Lower lobe of right lung (tissue), 2 donors: ENCODE measurements at regions not wholly inside any gene's neighbourhood (a gene's known extent, or its start where the extent isn't known, plus 50 kb on each side); places are given as distances from the start of the nearest gene placed in this dataset.
"Not testable (repeated sequence)": the region's sequence is repeated elsewhere in the genome, so short reads cannot be mapped to it uniquely, and the experiment has no call there.

Source experiments
- ATAC-seq, 2 donors: fragments of 200-7000 bp; cut with Tn5 transposase; one replicate each; pipeline ENCODE4 v1.9.1; 2020 to 2022; ENCODE audit warnings: mild to moderate bottlenecking in 2 of 2, moderate library complexity in 2 of 2
- DNase-seq: peaks from one replicate; pipeline ENCODE4 v3.0.0-alpha.2; 2020
- H3K27ac ChIP-seq: fragments of 200-600 bp; one replicate; pipeline ENCODE4 v1.8.0; 2022
- H3K27me3 ChIP-seq: fragments of 200-600 bp; one replicate; pipeline ENCODE4 v1.8.0; 2022; ENCODE audit warnings: low read depth
- H3K36me3 ChIP-seq: fragments of 200-600 bp; one replicate; pipeline ENCODE4 v1.8.0; 2022; ENCODE audit warnings: mild to moderate bottlenecking
- H3K4me1 ChIP-seq: fragments of 200-600 bp; one replicate; pipeline ENCODE4 v1.8.0; 2022
- H3K4me3 ChIP-seq: fragments of 200-600 bp; one replicate; pipeline ENCODE4 v1.8.0; 2022; ENCODE audit warnings: mild to moderate bottlenecking
- H3K9me3 ChIP-seq: fragments of 200-600 bp; one replicate; pipeline ENCODE4 v1.8.0; 2022
- intact Hi-C: fragments of 100-400 bp; cut with DNase I; formaldehyde crosslinking; loops from one replicate; pipeline ENCODE4 v1.11.0; 2022
- TF ChIP-seq, protein P1 (sequence below): fragments of 200-600 bp; IDR thresholded peaks from one replicate; pipeline ENCODE4 v1.8.0; 2022; ENCODE audit warnings: antibody characterized with exemption, mild to moderate bottlenecking
- donor health status: DM: no; HTN: yes; CAD: no; lungs with severe emphysema.

DNA sequence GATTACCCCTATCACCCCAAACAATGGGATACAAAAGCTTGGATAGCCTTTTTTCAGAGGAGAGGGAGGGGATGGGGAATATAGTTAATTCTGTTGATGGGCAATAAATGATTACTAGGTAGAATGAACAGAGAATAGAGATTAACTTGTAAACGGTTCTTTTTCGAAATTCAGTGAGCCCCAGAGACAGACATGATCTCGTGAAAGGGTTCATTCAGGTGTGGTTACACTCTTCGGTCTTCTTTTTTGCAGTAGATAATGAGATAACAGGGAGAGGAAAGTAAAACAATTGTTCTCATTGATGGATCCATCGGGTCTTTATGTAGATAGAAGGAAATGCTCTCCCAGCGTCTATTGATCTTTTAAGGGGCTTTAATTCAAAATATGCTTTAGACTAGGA, 69.3 kb upstream of the RASSF8 start:
- ATAC-seq, result no peak
- Histone ChIP-seq H3K9me3 (no peaks in the 10 kb centered on the region), H3K36me3 (no peaks in the 10 kb centered on the region), H3K27me3 (no peaks in the 10 kb centered on the region), H3K4me3 (no peak overlapping the region), H3K27ac (no peak overlapping the region), H3K4me1 (no peaks in the 10 kb centered on the region)
- DNase-seq, result no peak
- TF ChIP-seq, protein P1, sequence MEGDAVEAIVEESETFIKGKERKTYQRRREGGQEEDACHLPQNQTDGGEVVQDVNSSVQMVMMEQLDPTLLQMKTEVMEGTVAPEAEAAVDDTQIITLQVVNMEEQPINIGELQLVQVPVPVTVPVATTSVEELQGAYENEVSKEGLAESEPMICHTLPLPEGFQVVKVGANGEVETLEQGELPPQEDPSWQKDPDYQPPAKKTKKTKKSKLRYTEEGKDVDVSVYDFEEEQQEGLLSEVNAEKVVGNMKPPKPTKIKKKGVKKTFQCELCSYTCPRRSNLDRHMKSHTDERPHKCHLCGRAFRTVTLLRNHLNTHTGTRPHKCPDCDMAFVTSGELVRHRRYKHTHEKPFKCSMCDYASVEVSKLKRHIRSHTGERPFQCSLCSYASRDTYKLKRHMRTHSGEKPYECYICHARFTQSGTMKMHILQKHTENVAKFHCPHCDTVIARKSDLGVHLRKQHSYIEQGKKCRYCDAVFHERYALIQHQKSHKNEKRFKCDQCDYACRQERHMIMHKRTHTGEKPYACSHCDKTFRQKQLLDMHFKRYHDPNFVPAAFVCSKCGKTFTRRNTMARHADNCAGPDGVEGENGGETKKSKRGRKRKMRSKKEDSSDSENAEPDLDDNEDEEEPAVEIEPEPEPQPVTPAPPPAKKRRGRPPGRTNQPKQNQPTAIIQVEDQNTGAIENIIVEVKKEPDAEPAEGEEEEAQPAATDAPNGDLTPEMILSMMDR, result no peak
- intact Hi-C loops, result no loop called here

DNA sequence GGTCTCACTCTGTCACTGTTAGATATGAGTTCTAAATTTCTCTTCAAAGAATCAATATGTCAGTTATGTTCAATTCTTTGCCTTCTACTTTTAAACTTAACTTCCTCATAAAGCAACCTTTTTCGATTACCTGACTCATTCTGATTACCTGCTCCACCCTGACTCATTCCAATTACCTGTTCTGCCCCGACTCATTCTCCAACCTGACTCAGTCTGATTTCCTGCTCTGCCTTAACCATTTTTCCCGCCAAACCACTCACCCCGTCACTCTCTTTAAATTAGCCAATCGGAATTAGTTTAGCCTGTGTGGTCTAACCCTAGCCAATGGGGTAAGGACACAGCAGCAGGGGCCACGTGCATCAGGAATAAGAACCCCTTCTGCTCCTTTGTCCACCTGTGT, 67.4 kb upstream of the RASSF8 start:
- H3K36me3 ChIP-seq, DNase-seq, intact Hi-C loops, H3K27me3 ChIP-seq, H3K4me3 ChIP-seq, ATAC-seq, H3K9me3 ChIP-seq, H3K4me1 ChIP-seq, H3K27ac ChIP-seq: not testable (repeated sequence)

DNA sequence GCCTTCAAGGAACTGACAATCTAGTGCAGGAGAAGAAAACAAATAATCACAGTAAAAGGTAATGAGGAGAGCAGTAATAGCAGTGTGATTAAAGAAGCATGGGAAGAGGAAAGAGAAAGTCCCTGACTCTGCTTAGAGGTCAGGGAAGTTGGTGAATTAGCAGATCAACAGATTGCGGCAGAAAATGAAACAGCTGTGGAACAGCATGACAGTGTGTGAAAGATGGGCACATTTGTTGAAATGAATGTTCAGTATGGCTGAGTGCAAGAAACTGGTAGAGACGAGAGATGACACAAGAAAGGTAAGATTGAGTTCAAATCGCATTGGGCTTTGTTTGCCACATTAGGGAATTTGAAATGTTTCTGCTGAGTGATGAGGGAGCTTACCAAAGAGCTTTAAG, 63.7 kb upstream of the RASSF8 start:
- H3K36me3 ChIP-seq, result no peaks in the 10 kb centered on the region
- DNase-seq (no peak), ATAC-seq (no peak)

DNA sequence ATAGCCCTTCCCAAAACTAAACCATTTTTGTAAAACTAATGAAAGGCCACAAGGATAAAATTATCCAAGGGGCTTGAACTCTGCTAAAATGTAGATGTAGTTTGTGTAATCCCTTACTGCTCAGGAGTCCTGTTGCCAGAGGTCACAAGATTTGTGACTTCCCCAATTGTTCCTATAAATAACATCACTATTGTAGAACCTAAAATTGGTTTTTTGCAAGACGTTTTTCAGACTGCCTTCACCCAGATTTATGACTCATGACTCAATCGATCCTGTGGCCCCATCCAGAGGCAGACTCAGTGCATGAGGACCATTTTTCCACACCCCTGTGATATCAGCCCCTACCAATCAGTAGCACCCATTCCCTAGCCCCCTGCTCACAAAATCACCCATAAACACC, 61.5 kb upstream of the RASSF8 start:
- ATAC-seq, result peak in 1 of 2 donors; percentile 40
- no peak for DNase-seq
- Histone ChIP-seq H3K4me3 (no peak overlapping the region), H3K4me1 (no peaks in the 10 kb centered on the region), H3K27ac (no peak overlapping the region), H3K36me3 (no peaks in the 10 kb centered on the region), H3K27me3 (no peaks in the 10 kb centered on the region), H3K9me3 (no peaks in the 10 kb centered on the region)
- intact Hi-C loops, result no loop called here
- TF ChIP-seq, protein P1, result no peak

More for the DNA sequence above, 63.7 kb upstream of the RASSF8 start:
- no peaks in the 10 kb centered on the region for H3K4me1 ChIP-seq
- no peak overlapping the region for H3K4me3 ChIP-seq
- TF ChIP-seq, protein P1, result no peak
- H3K27me3 ChIP-seq, result no peaks in the 10 kb centered on the region
- H3K9me3 ChIP-seq, result no peaks in the 10 kb centered on the region
- intact Hi-C loops, result no loop called here
- no peak overlapping the region for H3K27ac ChIP-seq

DNA sequence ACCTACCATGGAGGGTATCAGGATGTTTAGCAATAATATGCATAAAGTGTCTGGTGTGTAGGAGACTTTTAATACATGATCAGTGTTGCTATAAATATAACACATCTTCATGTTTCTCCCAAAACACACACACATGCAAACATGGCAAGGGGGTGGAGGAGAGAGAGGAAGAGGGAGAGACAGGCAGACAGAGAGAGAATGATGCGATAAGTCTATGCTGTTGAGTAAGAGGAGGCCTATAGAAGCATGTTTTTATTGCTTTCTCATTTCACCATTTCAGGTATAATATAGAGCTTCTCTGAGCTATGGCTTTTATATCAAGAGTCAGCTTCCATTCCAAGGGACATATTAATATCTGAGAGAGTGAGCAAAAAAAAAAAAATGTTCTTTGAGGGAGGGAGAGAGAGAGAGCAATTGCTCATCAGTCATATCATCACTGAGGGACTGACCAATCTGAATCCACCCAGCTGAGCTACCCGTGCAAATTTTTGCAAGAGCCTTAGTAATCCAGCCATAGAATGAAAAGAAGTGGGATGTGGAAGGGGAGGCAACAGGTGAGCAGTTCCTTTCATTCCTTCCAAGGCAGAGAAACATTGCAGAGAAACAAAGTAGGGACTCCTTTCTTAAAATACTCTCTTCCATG, 54.8 kb upstream of the RASSF8 start:
- TF ChIP-seq, protein P1, result no peak
- Histone ChIP-seq H3K4me1 (no peaks in the 10 kb centered on the region), H3K9me3 (no peaks in the 10 kb centered on the region), H3K27me3 (no peaks in the 10 kb centered on the region), H3K4me3 (no peak overlapping the region), H3K36me3 (no peaks in the 10 kb centered on the region), H3K27ac (no peak overlapping the region)
- ATAC-seq (no peak), DNase-seq (no peak)
- intact Hi-C loops, result no loop called here

DNA sequence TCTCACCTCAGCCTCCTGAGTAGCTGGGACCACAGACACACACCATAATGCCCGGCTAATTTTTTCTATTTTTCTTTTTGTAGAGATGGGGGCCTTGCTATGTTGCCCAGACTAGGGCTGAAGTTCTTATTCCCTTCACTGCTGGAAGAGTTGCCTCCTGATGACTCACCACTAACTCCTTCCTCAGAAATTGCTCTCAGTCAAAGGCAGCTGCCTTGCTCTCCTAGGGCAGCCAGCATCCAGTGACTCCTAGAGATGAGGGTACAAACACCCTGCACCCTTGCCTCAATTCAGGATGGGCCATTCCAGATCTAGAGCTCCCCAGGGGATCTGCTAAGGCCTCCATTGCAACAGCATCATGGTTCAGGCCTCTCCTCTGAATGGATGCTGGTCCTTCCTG, 54.0 kb upstream of the RASSF8 start:
- Histone ChIP-seq H3K4me1 (no peaks in the 10 kb centered on the region), H3K4me3 (no peak overlapping the region), H3K36me3 (no peaks in the 10 kb centered on the region), H3K27me3 (no peaks in the 10 kb centered on the region), H3K27ac (no peak overlapping the region), H3K9me3 (no peaks in the 10 kb centered on the region)
- ATAC-seq (no peak), DNase-seq (no peak)
- intact Hi-C loops, result no loop called here
- TF ChIP-seq, protein P1, result no peak
